ENCODE measurements at regions not wholly inside any gene's neighbourhood (a gene's known extent, or its start where the extent isn't known, plus 50 kb on each side); places are given as distances from the start of the nearest gene placed in this dataset.

DNA sequence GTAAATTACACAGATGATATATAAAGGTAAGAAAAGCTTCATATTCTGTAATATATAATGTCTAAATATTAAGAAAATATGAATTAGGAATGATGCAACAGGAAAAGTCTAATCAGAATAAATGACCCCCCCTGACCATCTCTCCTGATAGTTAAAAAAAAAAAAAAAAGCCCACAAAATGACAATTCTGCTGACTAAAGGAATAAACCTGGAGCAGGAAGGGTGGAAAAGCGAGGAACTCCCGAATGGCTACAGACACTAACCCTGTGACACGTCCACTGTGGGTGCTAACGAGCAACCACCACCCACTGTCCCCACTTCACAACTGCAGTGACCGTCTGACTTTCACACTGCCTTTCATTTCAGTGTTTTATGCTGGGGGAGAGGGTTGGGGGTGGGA lies 67.6 kb upstream of the FOXQ1 start:
- no peaks in the 10 kb centered on the region for H3K9me3 ChIP-seq (replicated peaks; ENCODE audit: control insufficient read depth, low read depth, low read length)
- WGBS (ENCODE audit: insufficient coverage): no CpG with 5 or more reads among the region's 5 CpGs
- H3K36me3 ChIP-seq (ENCODE audit: control insufficient read depth, insufficient read depth, low read length): no peaks in the 10 kb centered on the region
- H3K27me3 ChIP-seq (ENCODE audit: control insufficient read depth, insufficient read depth, low read length): peaks cover 9% of the 10 kb centered on the region
- no peak overlapping the region for H3K27ac ChIP-seq (ENCODE audit: low read length)
- H3K4me3 ChIP-seq (ENCODE audit: low read length): no peak overlapping the region
- DNase-seq: no peak
- H3K4me1 ChIP-seq (ENCODE audit: control insufficient read depth, insufficient read depth, low read length): peaks cover 3% of the 10 kb centered on the region

DNA sequence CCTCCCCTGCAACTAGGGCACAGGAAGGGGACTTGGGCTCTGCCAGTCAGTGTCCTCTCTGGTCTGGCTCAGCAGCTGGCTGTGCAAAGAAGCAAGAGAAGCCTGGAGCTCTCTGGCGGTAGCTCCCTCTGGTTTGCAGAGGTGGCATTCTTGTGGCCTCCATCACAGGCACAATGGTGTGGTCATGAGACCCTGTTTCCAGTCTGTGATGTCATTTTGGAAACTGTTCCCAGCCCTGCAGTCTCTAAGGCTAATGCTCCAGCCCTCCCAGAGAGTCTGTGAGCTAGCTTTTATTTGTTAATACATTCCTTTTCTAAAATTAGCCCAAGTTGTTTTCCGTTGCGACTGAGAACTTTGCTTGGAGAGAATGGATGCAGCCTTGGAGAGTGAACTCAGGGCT lies 69.5 kb upstream of the FOXQ1 start:
- H3K36me3 ChIP-seq (ENCODE audit: control insufficient read depth, insufficient read depth, low read length): no peaks in the 10 kb centered on the region
- WGBS (ENCODE audit: insufficient coverage): 71% methylated on average over 1 of the region's 3 CpGs
- H3K4me3 ChIP-seq (ENCODE audit: low read length): no peak overlapping the region
- H3K9me3 ChIP-seq (replicated peaks; ENCODE audit: control insufficient read depth, low read depth, low read length): no peaks in the 10 kb centered on the region
- DNase-seq: peak; percentile 52
- H3K27ac ChIP-seq (ENCODE audit: low read length): no peak overlapping the region
- peaks cover 9% of the 10 kb centered on the region for H3K27me3 ChIP-seq (ENCODE audit: control insufficient read depth, insufficient read depth, low read length)
- peaks cover 3% of the 10 kb centered on the region for H3K4me1 ChIP-seq (ENCODE audit: control insufficient read depth, insufficient read depth, low read length)

DNA sequence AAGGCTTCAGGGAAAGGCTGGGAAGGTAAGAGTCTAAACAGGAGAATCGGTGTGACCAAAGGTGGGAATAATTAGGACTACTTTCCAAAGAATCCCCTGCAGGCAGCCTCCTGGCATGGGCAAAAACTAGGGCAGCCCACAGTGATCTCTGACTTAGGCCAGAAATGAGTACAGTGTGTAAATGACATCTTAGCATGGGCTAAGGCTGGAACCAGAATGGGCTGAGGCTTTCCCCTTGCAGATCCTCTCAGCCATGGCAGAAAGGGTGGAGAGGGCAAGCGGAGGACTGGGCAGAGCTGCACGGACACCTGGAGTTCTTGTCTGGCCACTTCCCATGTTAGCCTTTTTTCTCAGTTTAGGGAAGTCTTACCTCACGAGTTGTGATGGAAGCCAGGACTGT lies 69.9 kb upstream of the FOXQ1 start:
- no peak for DNase-seq
- Histone ChIP-seq H3K4me3 (ENCODE audit: low read length) (no peak overlapping the region), H3K36me3 (ENCODE audit: control insufficient read depth, insufficient read depth, low read length) (no peaks in the 10 kb centered on the region), H3K27ac (ENCODE audit: low read length) (no peak overlapping the region), H3K9me3 (replicated peaks; ENCODE audit: control insufficient read depth, low read depth, low read length) (no peaks in the 10 kb centered on the region), H3K4me1 (ENCODE audit: control insufficient read depth, insufficient read depth, low read length) (peaks cover 3% of the 10 kb centered on the region), H3K27me3 (ENCODE audit: control insufficient read depth, insufficient read depth, low read length) (peaks cover 9% of the 10 kb centered on the region)
- WGBS (ENCODE audit: insufficient coverage): 82% methylated on average over 4 of the region's 4 CpGs

DNA sequence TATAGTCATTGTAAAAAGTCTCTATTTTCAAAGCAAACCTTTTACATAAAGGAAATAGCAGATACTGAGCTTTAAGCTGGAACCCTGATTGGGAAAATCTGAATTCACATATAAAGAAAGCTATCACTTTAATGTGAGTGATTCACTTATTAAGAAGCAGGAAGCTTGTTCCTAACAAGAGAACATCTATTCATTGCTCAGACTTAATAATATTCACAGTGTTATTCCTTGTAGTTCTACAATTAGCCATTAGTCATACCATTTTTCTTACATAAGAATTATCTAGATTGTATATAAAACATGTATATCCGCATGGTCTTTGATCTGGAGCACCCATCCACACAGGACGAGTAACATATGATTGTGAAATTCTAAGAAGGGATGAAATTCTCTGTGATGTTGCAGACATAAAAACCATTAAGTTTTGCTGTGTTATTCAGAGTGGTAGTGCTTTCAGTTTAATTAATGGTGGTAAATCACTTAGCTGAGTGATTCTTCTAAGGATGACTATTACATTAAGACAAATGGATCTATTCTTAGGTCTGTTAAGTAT lies 71.1 kb upstream of the FOXQ1 start:
- H3K4me1 ChIP-seq (ENCODE audit: control insufficient read depth, insufficient read depth, low read length): peaks cover 3% of the 10 kb centered on the region
- no peak for DNase-seq
- no peaks in the 10 kb centered on the region for H3K9me3 ChIP-seq (replicated peaks; ENCODE audit: control insufficient read depth, low read depth, low read length)
- no CpG with 5 or more reads among the region's 2 CpGs for WGBS (ENCODE audit: insufficient coverage)
- no peaks in the 10 kb centered on the region for H3K36me3 ChIP-seq (ENCODE audit: control insufficient read depth, insufficient read depth, low read length)
- H3K27me3 ChIP-seq (ENCODE audit: control insufficient read depth, insufficient read depth, low read length): peaks cover 9% of the 10 kb centered on the region
- no peak overlapping the region for H3K4me3 ChIP-seq (ENCODE audit: low read length)
- no peak overlapping the region for H3K27ac ChIP-seq (ENCODE audit: low read length)

DNA sequence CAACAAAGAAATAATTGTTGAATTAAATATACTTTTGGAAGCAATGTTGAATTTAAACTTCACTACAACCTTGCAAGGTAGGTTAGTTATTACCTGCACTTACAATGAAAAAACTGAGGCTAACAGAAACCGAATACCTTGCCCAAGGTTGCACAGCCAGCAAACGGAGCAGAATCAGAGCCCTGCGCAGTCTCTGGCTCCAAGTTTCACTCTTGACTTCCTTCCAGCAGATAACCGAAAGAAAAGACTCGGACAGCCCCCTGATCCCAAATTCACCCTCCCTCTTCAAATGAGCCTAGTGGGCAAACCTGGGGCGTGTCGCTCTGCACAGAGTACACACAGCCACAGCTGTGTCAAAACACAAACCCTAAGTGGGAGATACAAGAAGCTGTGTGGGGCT lies 72.1 kb upstream of the FOXQ1 start:
- WGBS (ENCODE audit: insufficient coverage): 83% methylated on average over 4 of the region's 7 CpGs
- Histone ChIP-seq H3K4me3 (ENCODE audit: low read length) (no peak overlapping the region), H3K4me1 (ENCODE audit: control insufficient read depth, insufficient read depth, low read length) (peaks cover 3% of the 10 kb centered on the region), H3K27ac (ENCODE audit: low read length) (no peak overlapping the region), H3K36me3 (ENCODE audit: control insufficient read depth, insufficient read depth, low read length) (no peaks in the 10 kb centered on the region), H3K9me3 (replicated peaks; ENCODE audit: control insufficient read depth, low read depth, low read length) (no peaks in the 10 kb centered on the region), H3K27me3 (ENCODE audit: control insufficient read depth, insufficient read depth, low read length) (peaks cover 8% of the 10 kb centered on the region)
- DNase-seq: no peak

DNA sequence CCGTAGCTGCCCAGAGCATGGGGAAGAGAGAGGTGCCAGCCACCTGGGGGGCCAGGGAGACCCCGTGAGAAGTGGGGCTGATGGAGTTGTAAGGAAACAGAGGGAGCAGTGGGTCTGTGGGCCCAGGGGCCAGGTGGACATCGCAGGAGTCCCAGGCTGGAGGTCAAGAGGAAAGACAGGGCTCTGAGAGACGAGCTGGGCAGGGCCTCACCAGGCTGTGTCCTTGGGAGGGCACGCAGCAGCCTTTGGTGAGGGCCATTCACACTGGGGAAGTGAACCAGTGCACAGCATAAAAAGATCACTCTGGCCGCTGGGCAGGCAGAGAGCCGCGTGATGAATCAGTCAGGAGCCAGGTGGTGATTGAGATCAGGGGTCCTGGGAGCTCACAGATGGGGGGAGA lies 73.9 kb upstream of the FOXQ1 start:
- Histone ChIP-seq H3K27me3 (ENCODE audit: control insufficient read depth, insufficient read depth, low read length) (peaks cover 9% of the 10 kb centered on the region), H3K4me1 (ENCODE audit: control insufficient read depth, insufficient read depth, low read length) (peaks cover 3% of the 10 kb centered on the region), H3K9me3 (replicated peaks; ENCODE audit: control insufficient read depth, low read depth, low read length) (no peaks in the 10 kb centered on the region), H3K36me3 (ENCODE audit: control insufficient read depth, insufficient read depth, low read length) (no peaks in the 10 kb centered on the region), H3K4me3 (ENCODE audit: low read length) (no peak overlapping the region), H3K27ac (ENCODE audit: low read length) (no peak overlapping the region)
- no peak for DNase-seq
- WGBS (ENCODE audit: insufficient coverage): 83% methylated on average over 6 of the region's 8 CpGs

DNA sequence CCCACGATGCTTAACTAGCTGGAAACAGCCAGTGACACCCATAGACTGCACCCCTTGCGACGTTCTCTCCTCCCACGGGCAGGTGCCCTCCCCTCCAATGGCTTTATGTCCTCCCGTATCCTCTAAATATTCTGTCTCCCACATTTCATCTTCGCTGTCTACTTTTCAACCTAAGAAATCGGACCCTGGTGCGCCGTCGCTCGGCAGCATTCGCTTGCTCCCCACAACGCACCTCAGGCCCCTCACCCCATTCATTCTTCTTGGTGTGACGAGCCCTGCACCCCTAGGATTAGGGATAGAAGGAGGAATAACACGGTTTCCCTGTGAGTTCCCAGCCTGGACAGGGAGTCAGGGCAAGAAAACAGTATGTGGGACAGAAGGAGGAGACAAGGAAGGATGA lies 74.3 kb upstream of the FOXQ1 start:
- Histone ChIP-seq H3K27ac (ENCODE audit: low read length) (no peak overlapping the region), H3K4me1 (ENCODE audit: control insufficient read depth, insufficient read depth, low read length) (no peaks in the 10 kb centered on the region), H3K36me3 (ENCODE audit: control insufficient read depth, insufficient read depth, low read length) (no peaks in the 10 kb centered on the region), H3K9me3 (replicated peaks; ENCODE audit: control insufficient read depth, low read depth, low read length) (no peaks in the 10 kb centered on the region), H3K4me3 (ENCODE audit: low read length) (no peak overlapping the region), H3K27me3 (ENCODE audit: control insufficient read depth, insufficient read depth, low read length) (peaks cover 9% of the 10 kb centered on the region)
- DNase-seq: no peak
- WGBS (ENCODE audit: insufficient coverage): 84% methylated on average over 10 of the region's 15 CpGs

DNA sequence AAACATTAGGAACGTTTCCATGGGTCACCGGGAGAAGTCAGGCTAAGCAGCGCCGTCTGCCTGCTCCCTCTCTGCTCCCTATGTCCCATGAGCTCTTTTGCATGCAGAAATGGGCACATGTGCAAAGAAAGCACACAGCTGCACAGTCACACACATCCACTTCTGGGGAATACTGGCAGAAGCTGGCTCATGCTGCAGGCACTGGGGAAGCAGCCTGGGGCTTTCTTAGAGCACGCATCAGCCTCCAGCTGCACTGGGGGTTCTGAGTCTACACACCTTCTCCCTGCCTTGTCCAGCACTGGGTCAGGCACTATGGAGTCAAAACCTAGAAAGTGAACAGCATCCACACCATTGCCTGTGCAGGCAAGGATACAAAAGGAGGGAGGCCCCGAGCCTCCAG lies 76.1 kb upstream of the FOXQ1 start:
- H3K27me3 ChIP-seq (ENCODE audit: control insufficient read depth, insufficient read depth, low read length): peaks cover 9% of the 10 kb centered on the region
- 35% methylated on average over 6 of the region's 6 CpGs for WGBS (ENCODE audit: insufficient coverage)
- no peaks in the 10 kb centered on the region for H3K4me1 ChIP-seq (ENCODE audit: control insufficient read depth, insufficient read depth, low read length)
- peak; percentile 31 for DNase-seq
- no peaks in the 10 kb centered on the region for H3K36me3 ChIP-seq (ENCODE audit: control insufficient read depth, insufficient read depth, low read length)
- H3K4me3 ChIP-seq (ENCODE audit: low read length): no peak overlapping the region
- no peak overlapping the region for H3K27ac ChIP-seq (ENCODE audit: low read length)
- H3K9me3 ChIP-seq (replicated peaks; ENCODE audit: control insufficient read depth, low read depth, low read length): no peaks in the 10 kb centered on the region

DNA sequence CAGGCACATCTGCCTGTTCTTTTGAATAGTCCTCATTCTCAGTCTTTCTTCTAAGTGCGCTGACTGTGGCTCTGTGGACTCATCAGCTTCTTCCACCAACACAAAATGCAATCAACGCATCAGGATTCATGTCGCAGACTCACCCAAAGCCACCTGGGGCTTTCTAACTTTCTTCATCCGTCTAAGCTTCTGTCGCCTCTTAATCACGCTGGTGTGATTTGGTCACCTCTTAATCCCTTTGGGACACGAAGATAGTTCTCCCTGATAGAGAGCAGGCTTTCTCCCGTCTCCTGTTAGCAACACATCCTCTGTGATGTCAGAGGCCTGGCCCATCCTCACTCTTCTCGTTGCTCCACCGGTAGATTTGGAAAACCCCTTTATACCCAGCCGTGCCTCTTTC lies 78.0 kb upstream of the FOXQ1 start:
- Histone ChIP-seq H3K36me3 (ENCODE audit: control insufficient read depth, insufficient read depth, low read length) (no peaks in the 10 kb centered on the region), H3K27me3 (ENCODE audit: control insufficient read depth, insufficient read depth, low read length) (peaks cover 7% of the 10 kb centered on the region), H3K27ac (ENCODE audit: low read length) (no peak overlapping the region), H3K4me3 (ENCODE audit: low read length) (no peak overlapping the region), H3K9me3 (replicated peaks; ENCODE audit: control insufficient read depth, low read depth, low read length) (no peaks in the 10 kb centered on the region), H3K4me1 (ENCODE audit: control insufficient read depth, insufficient read depth, low read length) (no peaks in the 10 kb centered on the region)
- DNase-seq: no peak
- WGBS (ENCODE audit: insufficient coverage): 65% methylated on average over 11 of the region's 11 CpGs

DNA sequence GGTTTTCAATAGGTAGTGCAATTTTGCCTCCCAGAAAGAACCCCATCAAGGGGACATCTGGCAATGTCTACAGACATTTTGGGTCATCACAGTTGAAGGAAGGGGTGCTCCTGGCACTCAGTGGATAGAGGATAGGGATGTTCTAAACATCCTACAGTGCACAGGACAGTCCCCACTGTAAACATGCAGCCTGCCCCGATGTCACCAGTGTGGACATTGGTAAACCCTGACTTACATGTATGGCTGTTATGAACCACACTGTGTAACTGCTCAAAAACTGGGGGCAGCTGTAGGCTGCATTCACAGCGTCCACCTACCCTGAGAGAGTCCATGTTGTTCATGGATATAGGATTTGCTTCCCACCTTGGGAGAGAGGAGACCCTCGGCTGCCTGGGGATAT lies 79.3 kb upstream of the FOXQ1 start:
- H3K9me3 ChIP-seq (replicated peaks; ENCODE audit: control insufficient read depth, low read depth, low read length): no peaks in the 10 kb centered on the region
- WGBS (ENCODE audit: insufficient coverage): 82% methylated on average over 3 of the region's 3 CpGs
- H3K27ac ChIP-seq (ENCODE audit: low read length): no peak overlapping the region
- no peaks in the 10 kb centered on the region for H3K4me1 ChIP-seq (ENCODE audit: control insufficient read depth, insufficient read depth, low read length)
- no peaks in the 10 kb centered on the region for H3K36me3 ChIP-seq (ENCODE audit: control insufficient read depth, insufficient read depth, low read length)
- H3K27me3 ChIP-seq (ENCODE audit: control insufficient read depth, insufficient read depth, low read length): peaks cover 7% of the 10 kb centered on the region
- H3K4me3 ChIP-seq (ENCODE audit: low read length): no peak overlapping the region
- no peak for DNase-seq

DNA sequence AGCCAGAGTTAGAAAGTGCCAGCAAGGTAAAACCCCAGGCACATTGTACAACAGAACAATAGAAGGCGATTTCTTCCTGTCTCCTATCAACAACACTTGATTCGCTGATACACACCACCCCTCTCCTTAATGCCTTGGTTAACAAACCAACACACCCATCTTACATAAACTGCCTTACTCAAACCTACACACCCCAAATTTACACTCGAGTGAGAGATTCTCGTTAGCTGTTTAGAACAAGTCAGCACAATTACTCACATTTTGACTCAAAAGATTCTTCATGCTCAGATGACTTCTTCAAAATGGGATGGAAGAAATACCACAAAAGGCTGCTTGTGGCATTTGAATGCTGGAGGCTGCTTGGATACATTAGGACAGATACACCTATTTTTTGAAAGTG lies 80.0 kb upstream of the FOXQ1 start:
- 85% methylated on average over 2 of the region's 4 CpGs for WGBS (ENCODE audit: insufficient coverage)
- H3K27me3 ChIP-seq (ENCODE audit: control insufficient read depth, insufficient read depth, low read length): peaks cover 7% of the 10 kb centered on the region

More for the DNA sequence above, 80.0 kb upstream of the FOXQ1 start:
- Histone ChIP-seq H3K27ac (ENCODE audit: low read length) (no peak overlapping the region), H3K4me1 (ENCODE audit: control insufficient read depth, insufficient read depth, low read length) (no peaks in the 10 kb centered on the region), H3K9me3 (replicated peaks; ENCODE audit: control insufficient read depth, low read depth, low read length) (no peaks in the 10 kb centered on the region), H3K36me3 (ENCODE audit: control insufficient read depth, insufficient read depth, low read length) (no peaks in the 10 kb centered on the region), H3K4me3 (ENCODE audit: low read length) (no peak overlapping the region)
- no peak for DNase-seq
